Panc1 (cell line): ENCODE measurements at regions not wholly inside any gene's neighbourhood (a gene's known extent, or its start where the extent isn't known, plus 50 kb on each side); places are given as distances from the start of the nearest gene placed in this dataset.

ENCODE experiments used
- POLR2AphosphoS5 ChIP-seq: IDR thresholded peaks from 2 replicates; pipeline ENCODE4 v1.6.1; 2012; ENCODE audit warnings: mild to moderate bottlenecking, low read depth, low read length, moderate library complexity
- TF ChIP-seq, protein P1 (sequence below): fragments of 450-650 bp; IDR thresholded peaks from 2 replicates; pipeline ENCODE4 v1.5.1; 2017; ENCODE audit warnings: mild to moderate bottlenecking

DNA sequence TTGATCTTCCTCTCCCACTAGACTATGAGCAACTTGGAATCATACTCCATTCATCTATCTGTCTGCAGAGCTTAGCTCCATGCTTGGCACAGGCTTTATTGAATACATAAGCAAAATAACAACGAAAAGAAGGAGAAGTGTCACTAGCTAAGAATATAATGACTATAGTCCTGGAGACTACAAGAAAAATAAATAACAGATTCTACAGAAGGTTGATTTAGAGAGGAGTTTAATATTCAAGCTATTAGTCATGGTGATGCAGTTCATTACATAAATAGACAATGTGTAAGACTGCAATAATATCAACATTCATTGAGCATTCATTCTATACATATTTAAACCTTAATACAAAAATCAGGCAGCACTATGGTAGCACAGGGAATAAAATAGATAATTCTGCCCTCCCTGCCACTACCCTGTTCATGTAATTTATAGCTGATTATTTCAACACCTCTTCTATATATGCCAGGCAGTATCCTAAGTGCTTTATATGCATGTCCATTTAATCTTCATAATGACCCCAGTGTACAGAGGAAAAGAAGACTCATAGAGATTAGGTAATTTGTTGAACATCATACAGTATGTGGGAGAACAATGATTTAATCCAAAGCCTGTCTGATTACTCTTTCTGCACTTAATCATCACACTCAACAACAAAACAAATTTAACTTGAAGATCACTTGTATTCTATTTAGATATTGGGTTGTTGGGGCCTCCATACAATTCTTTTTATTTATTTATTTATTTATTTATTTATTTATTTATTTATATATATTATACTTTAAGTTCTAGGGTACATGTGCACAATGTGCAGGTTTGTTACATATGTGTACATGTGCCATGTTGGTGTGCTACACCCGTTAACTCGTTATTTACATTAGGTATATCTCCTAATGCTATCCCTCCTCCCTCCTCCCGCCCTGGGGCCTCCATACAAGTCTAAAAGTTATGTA is 165.3 kb downstream of the RNF152 start:
- TF ChIP-seq, protein P1, sequence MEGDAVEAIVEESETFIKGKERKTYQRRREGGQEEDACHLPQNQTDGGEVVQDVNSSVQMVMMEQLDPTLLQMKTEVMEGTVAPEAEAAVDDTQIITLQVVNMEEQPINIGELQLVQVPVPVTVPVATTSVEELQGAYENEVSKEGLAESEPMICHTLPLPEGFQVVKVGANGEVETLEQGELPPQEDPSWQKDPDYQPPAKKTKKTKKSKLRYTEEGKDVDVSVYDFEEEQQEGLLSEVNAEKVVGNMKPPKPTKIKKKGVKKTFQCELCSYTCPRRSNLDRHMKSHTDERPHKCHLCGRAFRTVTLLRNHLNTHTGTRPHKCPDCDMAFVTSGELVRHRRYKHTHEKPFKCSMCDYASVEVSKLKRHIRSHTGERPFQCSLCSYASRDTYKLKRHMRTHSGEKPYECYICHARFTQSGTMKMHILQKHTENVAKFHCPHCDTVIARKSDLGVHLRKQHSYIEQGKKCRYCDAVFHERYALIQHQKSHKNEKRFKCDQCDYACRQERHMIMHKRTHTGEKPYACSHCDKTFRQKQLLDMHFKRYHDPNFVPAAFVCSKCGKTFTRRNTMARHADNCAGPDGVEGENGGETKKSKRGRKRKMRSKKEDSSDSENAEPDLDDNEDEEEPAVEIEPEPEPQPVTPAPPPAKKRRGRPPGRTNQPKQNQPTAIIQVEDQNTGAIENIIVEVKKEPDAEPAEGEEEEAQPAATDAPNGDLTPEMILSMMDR: no peak
- TF ChIP-seq POLR2AphosphoS5: no peak
